HepG2 (cell line): ENCODE measurements at regions not wholly inside any gene's neighbourhood (a gene's known extent, or its start where the extent isn't known, plus 50 kb on each side); places are given as distances from the start of the nearest gene placed in this dataset.

Experiments
- ATAC-seq: fragments of 200-7000 bp; cut with Tn5 transposase; 3 replicates; pipeline ENCODE4 v1.9.1; 2020; ENCODE audit warnings: mild to moderate bottlenecking, moderate library complexity
- BruUV-seq: library from RNA; stranded (reverse); fragments of 400-500 nt; replicated peaks from 2 replicates; lab custom pipeline; 2021; lab: Mats Ljungman, UMichigan
- CTCF ChIA-PET: fragments of 300-600 bp; formaldehyde crosslinking; extraction: SDS; loops from one replicate; lab custom pipeline; 2021; ENCODE audit warnings: low total read pairs, inconsistent platforms, low intra/inter-chr PET ratio; lab: Yijun Ruan, JAX
- POLR2A ChIA-PET: fragments of 350-600 bp; sonication (Branson Sonifier 250); formaldehyde crosslinking; loops from one replicate; lab custom pipeline; 2020; ENCODE audit warnings: antibody characterized with exemption, inconsistent platforms; lab: Yijun Ruan, JAX
- DNase-seq: peaks from one replicate; pipeline ENCODE4 v3.0.0-alpha.2; 2015; ENCODE audit warnings: low spot score
- FAIRE-seq: peaks from 3 replicates; lab custom pipeline; 2011; peaks lifted over from hg19 to GRCh38; lab: Jason Lieb, UNC
- H2AFZ ChIP-seq: one replicate; pipeline ENCODE4 v1.6.1; 2011; ENCODE audit warnings: low read length, inconsistent platforms
- H3K27ac ChIP-seq: fragments of 300-600 bp; 3 replicates; pipeline ENCODE4 v1.8.0; 2011; ENCODE audit warnings: mixed run types, mild to moderate bottlenecking, mixed read lengths, low read length, inconsistent platforms; ENCODE audit not compliant: insufficient read depth; ENCODE audit errors: extremely low read length
- H3K27me3 ChIP-seq, 2 experiments: fragments of 200-600 bp in 1 of 2; 2 replicates in 1 of 2; 3 replicates in 1 of 2; pipeline versions ENCODE4 v1.6.0 to v1.8.0; 2011; ENCODE audit warnings: low read length in 2 of 2, mild to moderate bottlenecking in 2 of 2, moderate library complexity in 2 of 2, inconsistent platforms in 1 of 2; ENCODE audit not compliant: insufficient read depth in 2 of 2, control insufficient read depth in 1 of 2
- H3K36me3 ChIP-seq, 2 experiments: fragments of 200-600 bp in 1 of 2; replicated peaks in 1 of 2; 2 replicates in 1 of 2; 3 replicates in 1 of 2; pipeline versions ENCODE4 v1.5.1 to v1.8.0; 2011; ENCODE audit warnings: low read length in 2 of 2, inconsistent platforms in 1 of 2; ENCODE audit not compliant: insufficient read depth in 2 of 2, control insufficient read depth in 1 of 2
- H3K4me1 ChIP-seq: 2 replicates; pipeline ENCODE4 v1.5.1; 2012; ENCODE audit warnings: low read length, inconsistent platforms; ENCODE audit not compliant: insufficient read depth
- H3K4me2 ChIP-seq: 2 replicates; pipeline ENCODE4 v1.6.0; 2011; ENCODE audit warnings: low read depth, low read length, inconsistent platforms
- H3K4me3 ChIP-seq, 3 experiments: fragments of 200-600 bp in 1 of 3; sonication (generic), shearing (Covaris generic) in 1 of 3; replicated peaks in 1 of 3; 2 replicates each; pipeline ENCODE4 v1.5.1; 2011 to 2016; ENCODE audit warnings: low read length in 3 of 3, inconsistent platforms in 2 of 3, low read depth in 2 of 3, mild to moderate bottlenecking in 2 of 3, control low read depth in 1 of 3, mixed read lengths in 1 of 3; ENCODE audit not compliant: insufficient read depth in 1 of 3
- H3K79me2 ChIP-seq: one replicate; pipeline ENCODE4 v1.6.1; 2011; ENCODE audit warnings: low read length, inconsistent platforms; ENCODE audit not compliant: insufficient read depth
- H3K9ac ChIP-seq: 2 replicates; pipeline ENCODE4 v1.6.0; 2011; ENCODE audit warnings: mild to moderate bottlenecking, low read depth, low read length, inconsistent platforms; ENCODE audit not compliant: insufficient read depth
- H3K9me3 ChIP-seq: 2 replicates; pipeline ENCODE4 v1.5.1; 2012; ENCODE audit warnings: mild to moderate bottlenecking, low read length
- H4K20me1 ChIP-seq: 2 replicates; pipeline ENCODE4 v1.6.0; 2011; ENCODE audit warnings: inconsistent platforms, mild to moderate bottlenecking, low read length, moderate library complexity; ENCODE audit not compliant: insufficient read depth
- IKZF1 ChIP-seq: fragments of 450-650 bp; IDR thresholded peaks from 2 replicates; pipeline ENCODE4 v1.7.1; 2016
- KIAA2018 ChIP-seq: sonication (generic); formaldehyde crosslinking; IDR thresholded peaks from 2 replicates; pipeline ENCODE4 v1.5.0; 2020; ENCODE audit warnings: mild to moderate bottlenecking, missing genetic modification reagents, borderline replicate concordance
- NCOR1 ChIP-seq: fragments of 200-600 bp; sonication (generic); IDR thresholded peaks from 2 replicates; pipeline ENCODE4 v1.7.0; 2017; ENCODE audit warnings: antibody characterized with exemption, low read length, borderline replicate concordance
- WGBS: methylation state at CpG from one replicate; pipeline ENCODE4 v1.1.6; 2017; ENCODE audit warnings: low lambda C conversion rate; 5-methylcytosine and 5-hydroxymethylcytosine counted together
- in situ Hi-C: cut with HindIII; loops from 2 replicates; pipeline ENCODE4 v1.10.0; 2017; ENCODE audit warnings: low pct_unique_long_range_greater_than_20kb; ENCODE audit not compliant: extremely low pct_ligation_motif_present
- intact Hi-C: fragments of 100-400 bp; cut with micrococcal nuclease; formaldehyde crosslinking; loops from one replicate; pipeline ENCODE4 v1.10.0; 2022; ENCODE audit not compliant: unreplicated experiment

- FAIRE-seq = no peak
- Histone ChIP-seq H3K4me3 (no peak overlapping the region), H3K9me3 (no peaks in the 10 kb centered on the region), H3K36me3 (no peaks in the 10 kb centered on the region), H3K27ac (no peak overlapping the region), H3K4me2 (no peak overlapping the region), H3K79me2 (no peaks in the 10 kb centered on the region), H2AFZ (no peak overlapping the region), H3K27me3 (no peaks in the 10 kb centered on the region; a peak in 1 of 5 replicates), H3K4me1 (no peaks in the 10 kb centered on the region), H3K9ac (no peak overlapping the region), H4K20me1 (no peaks in the 10 kb centered on the region)
- intact Hi-C loops (no loop called here), in situ Hi-C loops (no loop called here)
- ChIA-PET POLR2A (no interaction called here), CTCF (no interaction called here)
- no peak for DNase-seq
- BruUV-seq = no TSS peak
- no peak for ATAC-seq
- TF ChIP-seq NCOR1 = no peak
- no peak for TF ChIP-seq IKZF1
- no peak for TF ChIP-seq KIAA2018 (CRISPR knock-in tag)
- TF ChIP-seq, all 625 proteins: peak for 0
- 0% methylated on average over 2 of the region's 2 CpGs for WGBS
These were observed 164.7 kb upstream of the NSMCE3 start for GRCh38 chr15:29434280-29434679.
